Occipital lobe (tissue), 1 donor: ENCODE measurements at regions not wholly inside any gene's neighbourhood (a gene's known extent, or its start where the extent isn't known, plus 50 kb on each side); places are given as distances from the start of the nearest gene placed in this dataset.

Source experiments
- DNase-seq: peaks from one replicate; lab custom pipeline; 2025; lab: John Stamatoyannopoulos, UW

- DNase-seq, result no peak
Observed at GRCh38 chr4:24010573-24010972, 120.7 kb upstream of the PPARGC1A start.

DNA sequence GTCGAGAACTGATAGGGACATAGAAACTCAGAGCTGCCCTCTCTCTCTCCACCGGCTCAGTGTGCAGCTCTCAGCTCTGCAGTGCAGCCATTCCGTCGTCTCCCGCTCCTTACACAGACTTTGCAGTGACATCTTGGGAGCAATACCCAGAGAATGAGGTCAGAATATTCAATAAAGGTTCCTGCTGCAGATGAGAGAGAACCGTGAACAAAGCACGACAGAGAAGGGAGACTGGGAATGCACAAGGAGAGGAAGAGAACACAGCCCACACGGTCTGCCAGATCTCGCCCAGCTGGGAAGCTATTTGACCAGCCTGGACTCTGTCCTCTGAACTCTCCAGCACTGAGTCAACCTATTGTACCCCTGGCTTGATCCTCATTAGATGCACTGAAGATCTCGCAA, 118.0 kb upstream of the PPARGC1A start:
- no peak for DNase-seq

GRCh38 chr4:24006269-24006668, 116.4 kb upstream of the PPARGC1A start:
- DNase-seq, result no peak

GRCh38 chr4:24003926-24004325, 114.1 kb upstream of the PPARGC1A start:
- no peak for DNase-seq

GRCh38 chr4:24003496-24003895, 113.6 kb upstream of the PPARGC1A start:
- DNase-seq, result no peak

DNA sequence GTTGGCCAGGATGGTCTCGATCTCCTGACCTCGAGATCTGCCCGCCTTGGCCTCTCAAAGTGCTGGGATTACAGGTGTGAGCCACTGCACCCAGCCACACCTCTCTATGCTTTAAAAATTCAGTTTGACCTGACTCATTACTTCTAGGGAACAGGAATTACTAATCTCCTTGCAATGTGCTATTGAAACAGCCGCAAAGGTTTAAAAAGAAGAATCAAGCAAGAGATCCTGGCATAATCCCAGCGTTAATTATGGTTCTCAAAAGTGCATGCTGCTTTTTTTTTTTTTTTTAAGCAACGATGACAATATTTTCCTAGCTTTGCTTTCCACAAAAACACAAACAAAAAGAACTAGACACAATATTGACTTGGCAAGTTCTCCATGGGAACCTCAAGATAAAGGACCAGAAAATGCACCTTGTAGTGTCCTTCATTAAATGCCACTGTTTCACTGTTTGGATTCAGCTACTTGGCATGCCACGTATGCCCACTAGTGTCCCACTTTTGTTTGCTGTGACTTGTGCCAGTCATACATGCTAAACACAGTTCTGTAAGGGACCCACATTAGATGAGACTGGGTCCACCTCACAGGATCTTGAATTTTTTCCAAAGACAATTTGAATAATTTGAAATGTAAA, 112.6 kb upstream of the PPARGC1A start:
- DNase-seq, result no peak

- DNase-seq, result no peak
Observed at GRCh38 chr4:24001486-24002329, 111.9 kb upstream of the PPARGC1A start.

GRCh38 chr4:24000470-24000831, 110.6 kb upstream of the PPARGC1A start:
- DNase-seq, result no peak

- DNase-seq, result no peak
Observed at GRCh38 chr4:23999714-24000469, 110.0 kb upstream of the PPARGC1A start.

GRCh38 chr4:23993373-23993772, 103.5 kb upstream of the PPARGC1A start:
- no peak for DNase-seq

DNA sequence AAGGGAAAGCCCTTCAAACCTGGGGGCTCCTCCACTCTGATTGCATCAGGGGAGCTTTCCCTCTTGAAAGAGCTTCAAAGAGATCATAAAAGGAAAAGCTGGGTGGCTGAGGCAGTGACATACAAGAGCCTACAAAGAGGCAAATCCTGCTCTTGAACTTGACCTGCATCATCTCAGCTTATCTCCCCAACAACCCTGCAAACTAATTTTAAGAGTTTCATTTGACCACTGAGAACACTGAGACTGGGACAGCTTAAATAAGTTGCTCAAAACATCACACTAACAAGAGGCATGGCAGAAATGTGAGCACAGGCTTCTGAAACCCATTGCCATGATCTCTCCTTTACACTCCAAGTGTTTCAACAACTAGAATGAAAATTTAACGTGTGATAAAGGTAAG, 101.6 kb upstream of the PPARGC1A start:
- DNase-seq, result no peak

- DNase-seq, result no peak
Observed at GRCh38 chr4:23986270-23986669, 96.4 kb upstream of the PPARGC1A start.

GRCh38 chr4:23981328-23981727, 91.5 kb upstream of the PPARGC1A start:
- no peak for DNase-seq

DNA sequence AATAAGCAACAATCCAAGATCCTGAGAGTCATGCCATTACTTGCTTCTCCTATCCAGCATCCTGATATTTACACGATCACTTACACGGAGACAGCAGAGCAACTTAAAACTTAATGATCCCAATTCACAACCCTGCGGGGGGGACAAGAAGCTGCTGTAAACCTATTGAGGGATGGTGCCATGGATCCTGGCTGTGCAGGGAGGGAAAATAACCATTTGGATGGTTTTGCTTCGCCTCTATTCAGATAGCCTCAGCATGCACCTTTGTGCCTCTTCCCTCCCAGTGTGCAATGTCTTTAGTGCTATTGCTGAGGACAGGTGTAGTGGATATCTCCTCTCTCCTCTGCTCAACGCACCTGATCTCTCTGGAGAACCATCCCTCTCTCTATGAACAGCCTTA, 89.7 kb upstream of the PPARGC1A start:
- no peak for DNase-seq

- no peak for DNase-seq
Observed at GRCh38 chr4:23978002-23978401, 88.2 kb upstream of the PPARGC1A start.

DNA sequence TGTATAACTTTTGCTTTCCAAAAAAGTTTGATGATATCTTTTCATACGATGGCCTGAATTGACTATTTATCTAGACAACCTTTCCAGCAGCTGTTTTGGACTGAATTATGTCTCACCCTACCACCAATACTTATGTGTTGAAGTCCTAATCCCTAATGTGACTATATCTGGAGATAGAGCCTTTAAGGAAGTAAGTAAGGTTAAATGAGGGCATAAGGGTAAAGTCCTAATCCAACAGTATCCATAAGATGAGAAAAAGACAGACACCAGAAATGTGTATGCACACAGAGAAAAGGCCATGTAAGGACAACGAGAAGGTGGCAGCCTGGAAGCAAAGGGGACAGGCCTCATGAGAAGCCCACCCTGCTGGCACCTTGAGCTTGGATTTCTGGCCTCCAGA, 86.6 kb upstream of the PPARGC1A start:
- DNase-seq, result no peak

DNA sequence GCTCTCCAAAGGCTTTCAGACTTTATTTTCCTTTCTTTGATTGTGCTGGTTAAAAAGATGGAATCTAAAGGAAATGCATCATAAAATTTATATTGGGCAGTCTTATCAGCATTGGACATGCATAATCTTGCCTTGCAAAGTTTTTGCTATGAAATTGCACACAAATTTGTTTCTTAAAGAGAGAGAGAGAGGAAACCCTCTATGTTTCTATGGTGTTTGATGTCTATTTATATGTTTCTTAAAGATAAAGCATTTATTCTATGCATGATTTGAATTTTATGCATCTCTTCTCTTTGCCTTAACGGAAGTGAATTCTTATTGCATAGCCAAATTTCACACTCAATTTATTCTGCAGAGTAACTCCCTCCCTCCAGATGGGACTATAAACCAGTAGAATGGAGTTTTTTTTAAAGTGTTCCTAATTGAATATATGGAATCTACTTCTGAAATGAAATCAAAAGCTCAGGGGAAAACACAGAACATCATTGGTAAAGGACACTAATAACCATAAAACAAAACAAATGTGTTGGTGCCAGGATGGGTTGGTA, 83.5 kb upstream of the PPARGC1A start:
- DNase-seq, result no peak

DNA sequence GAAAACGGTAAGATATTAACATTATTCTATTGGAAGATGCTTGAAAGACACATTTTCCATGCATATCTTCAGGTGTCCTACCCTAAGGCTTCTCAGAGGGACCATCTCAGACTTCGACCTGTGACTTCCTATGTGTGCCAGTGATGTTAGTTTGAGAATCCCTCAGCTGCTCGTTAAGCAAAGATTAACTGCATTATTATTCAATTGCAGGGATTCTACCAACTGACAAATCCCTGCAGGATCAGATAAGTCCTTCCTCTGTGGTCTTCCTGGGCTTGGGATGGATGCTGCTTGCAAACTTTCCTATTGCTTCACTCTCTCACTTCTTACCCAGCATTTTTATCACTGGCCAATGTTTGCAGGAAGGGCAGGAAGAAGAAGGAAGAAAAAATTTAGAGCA, 83.0 kb upstream of the PPARGC1A start:
- no peak for DNase-seq

- no peak for DNase-seq
Observed at GRCh38 chr4:23972187-23972586, 82.3 kb upstream of the PPARGC1A start.

- DNase-seq, result no peak
Observed at GRCh38 chr4:23970201-23970850, 80.5 kb upstream of the PPARGC1A start.

DNA sequence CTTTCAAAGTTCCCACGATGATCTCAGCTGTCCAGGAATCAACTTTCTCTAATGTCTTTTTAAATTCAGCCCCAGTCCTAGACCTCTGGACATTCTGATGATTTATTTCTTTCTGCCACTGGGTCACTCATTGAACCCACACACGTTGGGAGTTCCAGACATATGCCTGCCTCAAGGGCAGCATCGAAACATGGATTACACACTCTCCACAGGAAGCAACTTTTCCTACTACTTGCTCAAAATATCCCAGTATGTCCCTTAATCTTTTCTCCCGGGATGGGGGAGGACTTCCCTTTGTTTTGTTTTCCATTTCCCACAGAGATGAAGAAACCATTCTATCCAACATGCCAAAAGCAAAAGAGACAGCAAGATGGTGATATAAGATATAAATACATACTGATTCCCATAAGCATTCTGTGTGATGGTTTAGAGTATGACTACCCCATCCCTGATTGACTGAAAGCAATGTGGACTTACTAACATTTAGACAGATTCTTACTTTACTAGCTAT, 79.8 kb upstream of the PPARGC1A start:
- no peak for DNase-seq
